Gastrocnemius medialis (tissue), 4 donors: ENCODE measurements at regions not wholly inside any gene's neighbourhood (a gene's known extent, or its start where the extent isn't known, plus 50 kb on each side); places are given as distances from the start of the nearest gene placed in this dataset.

Experiments
- ATAC-seq, 2 donors: fragments of 150-250 bp; one replicate each; pipeline ENCODE4 v1.9.1; 2016
- DNase-seq, 2 donors: peaks; one replicate each; pipeline ENCODE4 v3.0.0-alpha.2; 2019
- H3K27ac ChIP-seq, 4 donors: fragments of 200-600 bp; sonication (generic); 1 replicate in 1 of 4; 2 replicates in 3 of 4; pipeline ENCODE4 v1.5.1; 2016 to 2018; ENCODE audit warnings: mild to moderate bottlenecking in 2 of 4, moderate library complexity in 1 of 4
- H3K27me3 ChIP-seq, 3 donors: fragments of 200-600 bp; sonication (generic) in 2 of 3; 1 replicate in 1 of 3; 2 replicates in 2 of 3; pipeline versions ENCODE4 v1.5.1 to v1.6.0; 2016 to 2019; ENCODE audit warnings: mild to moderate bottlenecking in 1 of 3, moderate library complexity in 1 of 3
- H3K36me3 ChIP-seq, 2 donors: fragments of 200-600 bp; sonication (generic) in 1 of 2; one replicate each; pipeline ENCODE4 v1.5.1; 2017 to 2018
- H3K4me1 ChIP-seq, 2 donors: fragments of 200-600 bp; sonication (generic) in 1 of 2; one replicate each; pipeline ENCODE4 v1.5.1; 2016 to 2017; ENCODE audit warnings: mild to moderate bottlenecking in 2 of 2
- H3K4me3 ChIP-seq, 4 donors: fragments of 200-600 bp; sonication (generic) in 3 of 4; 1 replicate in 1 of 4; 2 replicates in 3 of 4; pipeline ENCODE4 v1.5.1; 2016 to 2019; ENCODE audit warnings: mild to moderate bottlenecking in 2 of 4
- H3K9me3 ChIP-seq, 3 donors: fragments of 200-600 bp; sonication (generic) in 2 of 3; 1 replicate in 1 of 3; 2 replicates in 2 of 3; pipeline ENCODE4 v1.5.1; 2016 to 2019
- CTCF ChIP-seq, 5 experiments: fragments of 450-650 bp in 3 of 5; fragments of 200-600 bp in 2 of 5; sonication (generic) in 2 of 5; IDR thresholded peaks in 4 of 5; conservative IDR thresholded peaks in 1 of 5; 1 replicate in 4 of 5; 2 replicates in 1 of 5; pipeline ENCODE4 v1.5.1; 2016 to 2019; ENCODE audit warnings: antibody characterized with exemption in 5 of 5, mild to moderate bottlenecking in 3 of 5, moderate library complexity in 3 of 5
- POLR2A ChIP-seq, 2 donors: fragments of 450-650 bp; IDR thresholded peaks; one replicate each; pipeline ENCODE4 v1.6.1; 2017; ENCODE audit warnings: antibody characterized with exemption in 2 of 2, mild to moderate bottlenecking in 2 of 2, moderate library complexity in 2 of 2
- in situ Hi-C, 4 donors: fragments of 200-750 bp; cut with MboI; loops; one replicate each; pipeline versions ENCODE4 v1.15.0 to v1.8.0; 2017; ENCODE audit warnings: low sequenced_read_pairs in 4 of 4
- intact Hi-C: fragments of 100-400 bp; cut with DNase I; formaldehyde crosslinking; loops from one replicate; pipeline ENCODE4 v1.15.1; 2023; ENCODE audit warnings: low total_unique reads

GRCh38 chr12:65653946-65654629 is 170.2 kb upstream of the HMGA2 start:
- Histone ChIP-seq H3K27ac (no peak overlapping the region), H3K9me3 (no peaks in the 10 kb centered on the region), H3K27me3 (no peaks in the 10 kb centered on the region), H3K4me3 (no peak overlapping the region), H3K36me3 (no peaks in the 10 kb centered on the region), H3K4me1 (no peaks in the 10 kb centered on the region)
- TF ChIP-seq POLR2A (IDR thresholded peaks at IDR 0.05) (no peak), CTCF (IDR thresholded peaks at IDR 0.05 in 4 of 5, conservative IDR thresholded peaks at IDR 0.05 in 1 of 5) (no peak)
- DNase-seq (no peak), ATAC-seq (no peak)
- in situ Hi-C loops = no loop called here
- intact Hi-C loops = no loop called here

GRCh38 chr12:65655074-65655493 is 169.2 kb upstream of the HMGA2 start:
- in situ Hi-C loops (no loop called here), intact Hi-C loops (no loop called here)
- Histone ChIP-seq H3K4me1 (no peaks in the 10 kb centered on the region), H3K27me3 (no peaks in the 10 kb centered on the region), H3K27ac (no peak overlapping the region), H3K36me3 (no peaks in the 10 kb centered on the region), H3K4me3 (no peak overlapping the region), H3K9me3 (no peaks in the 10 kb centered on the region)
- TF ChIP-seq POLR2A (IDR thresholded peaks at IDR 0.05) = no peak
- TF ChIP-seq CTCF (IDR thresholded peaks at IDR 0.05 in 4 of 5, conservative IDR thresholded peaks at IDR 0.05 in 1 of 5) = no peak
- ATAC-seq (no peak), DNase-seq (no peak)

- Histone ChIP-seq H3K36me3 (no peaks in the 10 kb centered on the region), H3K4me3 (no peak overlapping the region), H3K27me3 (no peaks in the 10 kb centered on the region), H3K27ac (no peak overlapping the region), H3K9me3 (no peaks in the 10 kb centered on the region), H3K4me1 (no peaks in the 10 kb centered on the region)
- intact Hi-C loops = no loop called here
- ATAC-seq (no peak), DNase-seq (no peak)
- in situ Hi-C loops = no loop called here
- no peak for TF ChIP-seq POLR2A (IDR thresholded peaks at IDR 0.05)
- TF ChIP-seq CTCF (IDR thresholded peaks at IDR 0.05 in 4 of 5, conservative IDR thresholded peaks at IDR 0.05 in 1 of 5) = no peak
Measured at GRCh38 chr12:65656156-65656882, 168.0 kb upstream of the HMGA2 start.

- Histone ChIP-seq H3K27ac (no peak overlapping the region), H3K4me3 (no peak overlapping the region), H3K27me3 (no peaks in the 10 kb centered on the region), H3K9me3 (no peaks in the 10 kb centered on the region), H3K36me3 (no peaks in the 10 kb centered on the region), H3K4me1 (no peaks in the 10 kb centered on the region)
- intact Hi-C loops = no loop called here
- in situ Hi-C loops = no loop called here
- ATAC-seq (no peak), DNase-seq (no peak)
- TF ChIP-seq CTCF (IDR thresholded peaks at IDR 0.05 in 4 of 5, conservative IDR thresholded peaks at IDR 0.05 in 1 of 5) (no peak), POLR2A (IDR thresholded peaks at IDR 0.05) (no peak)
Measured at GRCh38 chr12:65656891-65657351, 167.4 kb upstream of the HMGA2 start.
